Right lobe of liver (tissue), 4 donors: ENCODE measurements at regions not wholly inside any gene's neighbourhood (a gene's known extent, or its start where the extent isn't known, plus 50 kb on each side); places are given as distances from the start of the nearest gene placed in this dataset.

Source experiments
- CTCF ChIP-seq, 4 donors: fragments of 200-600 bp in 3 of 4; fragments of 450-650 bp in 1 of 4; IDR thresholded peaks; one replicate each; pipeline versions ENCODE4 v1.5.1 to v1.8.0; 2016 to 2022; ENCODE audit warnings: antibody characterized with exemption in 4 of 4, mild to moderate bottlenecking in 2 of 4
- POLR2A ChIP-seq: fragments of 450-650 bp; IDR thresholded peaks from one replicate; pipeline ENCODE4 v1.6.1; 2017; ENCODE audit warnings: antibody characterized with exemption, mild to moderate bottlenecking
- donor health status: DM: no; HTN: no; CAD: no.
- donor health status: DM: no; HTN: no; CAD: no.
- donor health status: DM: no; HTN: yes; CAD: no.

- TF ChIP-seq CTCF (IDR thresholded peaks at IDR 0.05) (no peak), POLR2A (no peak)
Measured at GRCh38 chr13:109395014-109395413, 391.4 kb downstream of the IRS2 start.
